OCI-M1 (cell line): ENCODE measurements at regions not wholly inside any gene's neighbourhood (a gene's known extent, or its start where the extent isn't known, plus 50 kb on each side); places are given as distances from the start of the nearest gene placed in this dataset.
A peak's percentile ranks its signal among the peaks of the same experiment; 100 is the strongest.
"Not testable (repeated sequence)": the region's sequence is repeated elsewhere in the genome, so short reads cannot be mapped to it uniquely, and the experiment has no call there.

Source experiments
- DNase-seq: peaks from one replicate; lab custom pipeline; 2025; lab: John Stamatoyannopoulos, UW

- no peak for DNase-seq
These were observed 166.0 kb downstream of the VEGFA start for GRCh38 chr6:43935921-43936439.

GRCh38 chr6:43934803-43935602 is 165.0 kb downstream of the VEGFA start:
- DNase-seq, result no peak

- peak; percentile 82 for DNase-seq
These were observed 164.3 kb downstream of the VEGFA start for GRCh38 chr6:43934183-43934802.

GRCh38 chr6:43933148-43933885 is 163.3 kb downstream of the VEGFA start:
- DNase-seq, result no peak

- DNase-seq, result no peak
These were observed 162.5 kb downstream of the VEGFA start for GRCh38 chr6:43932259-43933147.

- DNase-seq, result no peak
These were observed 161.2 kb downstream of the VEGFA start for GRCh38 chr6:43931201-43931600.

- no peak for DNase-seq
These were observed 160.6 kb downstream of the VEGFA start for GRCh38 chr6:43930440-43931154.

GRCh38 chr6:43929511-43929910 is 159.5 kb downstream of the VEGFA start:
- DNase-seq, result no peak

GRCh38 chr6:43927532-43928210 is 157.7 kb downstream of the VEGFA start:
- DNase-seq, result peak; percentile 63

GRCh38 chr6:43926634-43927531 is 156.9 kb downstream of the VEGFA start:
- peak; percentile 99 for DNase-seq

GRCh38 chr6:43925636-43926139 is 155.7 kb downstream of the VEGFA start:
- DNase-seq, result not testable (repeated sequence)

GRCh38 chr6:43924222-43924702 is 154.3 kb downstream of the VEGFA start:
- DNase-seq, result peak; percentile 47

GRCh38 chr6:43923376-43924221 is 153.6 kb downstream of the VEGFA start:
- DNase-seq, result peak; percentile 36

GRCh38 chr6:43922426-43923375 is 152.7 kb downstream of the VEGFA start:
- no peak for DNase-seq

GRCh38 chr6:43921548-43922425 is 151.8 kb downstream of the VEGFA start:
- DNase-seq, result no peak

GRCh38 chr6:43921039-43921438 is 151.0 kb downstream of the VEGFA start:
- DNase-seq, result no peak
